ENCODE measurements at regions not wholly inside any gene's neighbourhood (a gene's known extent, or its start where the extent isn't known, plus 50 kb on each side); places are given as distances from the start of the nearest gene placed in this dataset.

- no peak overlapping the region for H2AFZ ChIP-seq (ENCODE audit: control insufficient read depth, low read depth, low read length)
- H4K20me1 ChIP-seq (ENCODE audit: control insufficient read depth, insufficient read depth) = no peaks in the 10 kb centered on the region
- no peaks in the 10 kb centered on the region for H3K4me1 ChIP-seq (ENCODE audit: control insufficient read depth, insufficient read depth, low read length)
- DNase-seq (ENCODE audit: low read depth, low spot score) = no peak
- no peaks in the 10 kb centered on the region for H3K27me3 ChIP-seq (replicated peaks in 1 of 2; ENCODE audit: control insufficient read depth in 2 of 2, insufficient read depth in 2 of 2, low read length in 1 of 2)
- H3K4me3 ChIP-seq = no peak overlapping the region
- ChIA-PET SMC1A (ENCODE audit: uncharacterized antibody, unreplicated experiment) (interaction anchor here (1.0 to 1.4 kb wide), 3 partner anchors 9 to 231 kb away, joined by 3 to 4 read pairs (median 3); no protein-coding TSS in a partner anchor), CTCF (no interaction called here), RAD21 (ENCODE audit: unreplicated experiment) (no interaction called here), POLR2A (no interaction called here)
- H3K27ac ChIP-seq (ENCODE audit: control insufficient read depth, insufficient read depth) = no peak overlapping the region
- H3K36me3 ChIP-seq (ENCODE audit: control insufficient read depth in 2 of 2, insufficient read depth in 2 of 2, low read length in 1 of 2) = no peaks in the 10 kb centered on the region
- no TSS peak for BruUV-seq (replicated peaks)
- no peaks in the 10 kb centered on the region for H3K9me3 ChIP-seq (replicated peaks; ENCODE audit: control insufficient read depth, insufficient read depth, low read length)
- intact Hi-C loops (cut with micrococcal nuclease; ENCODE audit: unreplicated experiment) (no loop called here), in situ Hi-C loops (cut with MboI) (no loop called here)
- TF ChIP-seq, protein P1, sequence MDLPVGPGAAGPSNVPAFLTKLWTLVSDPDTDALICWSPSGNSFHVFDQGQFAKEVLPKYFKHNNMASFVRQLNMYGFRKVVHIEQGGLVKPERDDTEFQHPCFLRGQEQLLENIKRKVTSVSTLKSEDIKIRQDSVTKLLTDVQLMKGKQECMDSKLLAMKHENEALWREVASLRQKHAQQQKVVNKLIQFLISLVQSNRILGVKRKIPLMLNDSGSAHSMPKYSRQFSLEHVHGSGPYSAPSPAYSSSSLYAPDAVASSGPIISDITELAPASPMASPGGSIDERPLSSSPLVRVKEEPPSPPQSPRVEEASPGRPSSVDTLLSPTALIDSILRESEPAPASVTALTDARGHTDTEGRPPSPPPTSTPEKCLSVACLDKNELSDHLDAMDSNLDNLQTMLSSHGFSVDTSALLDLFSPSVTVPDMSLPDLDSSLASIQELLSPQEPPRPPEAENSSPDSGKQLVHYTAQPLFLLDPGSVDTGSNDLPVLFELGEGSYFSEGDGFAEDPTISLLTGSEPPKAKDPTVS (IDR thresholded peaks at IDR 0.05; ENCODE audit: low read depth, low read length) = no peak
- TF ChIP-seq CTCF (IDR thresholded peaks at IDR 0.05 in 2 of 3, conservative IDR thresholded peaks at IDR 0.05 in 1 of 3; ENCODE audit: control insufficient read depth in 2 of 3, extremely low read depth in 1 of 3, insufficient read depth in 1 of 3, low read depth in 3 of 3, low read length in 3 of 3) (no peak), SP1 (IDR thresholded peaks at IDR 0.05; ENCODE audit: low read depth, low read length) (no peak), HDAC2 (IDR thresholded peaks at IDR 0.05) (no peak), MTA2 (IDR thresholded peaks at IDR 0.05; ENCODE audit: low read depth) (no peak), MTA3 (IDR thresholded peaks at IDR 0.05; ENCODE audit: borderline replicate concordance, low read length) (no peak), CEBPB (IDR thresholded peaks at IDR 0.05; ENCODE audit: borderline replicate concordance in 1 of 2, low read depth in 2 of 2, low read length in 2 of 2) (no peak), ESRRA (IDR thresholded peaks at IDR 0.05; ENCODE audit: low read length) (no peak), RELA (IDR thresholded peaks at IDR 0.05; ENCODE audit: borderline replicate concordance, partially characterized antibody) (no peak), FOS (IDR thresholded peaks at IDR 0.05; ENCODE audit: borderline replicate concordance, extremely low read depth, insufficient read length) (no peak), ATF2 (IDR thresholded peaks at IDR 0.05; ENCODE audit: low read length) (no peak), SMARCA5 (IDR thresholded peaks at IDR 0.05) (no peak), NR2C1 (IDR thresholded peaks at IDR 0.05) (no peak), CBX3 (IDR thresholded peaks at IDR 0.05; ENCODE audit: borderline replicate concordance, low read depth) (no peak), KLF5 (IDR thresholded peaks at IDR 0.05; ENCODE audit: partially characterized antibody) (no peak), HCFC1 (IDR thresholded peaks at IDR 0.05; ENCODE audit: low read length) (no peak), EGR1 (IDR thresholded peaks at IDR 0.05; ENCODE audit: borderline replicate concordance in 1 of 2, low read depth in 2 of 2, low read length in 2 of 2) (no peak)
- no peak for FAIRE-seq
- H3K79me2 ChIP-seq (ENCODE audit: control insufficient read depth, insufficient read depth, low read length) = no peaks in the 10 kb centered on the region
- ATAC-seq = no peak
- no peak overlapping the region for H3K9ac ChIP-seq (ENCODE audit: control insufficient read depth, insufficient read depth, low read length)
- 24% methylated on average over 2 of the region's 2 CpGs for WGBS (ENCODE audit: insufficient coverage, insufficient replicate concordance, low lambda C conversion rate, missing lambda C conversion rate)
- no peak overlapping the region for H3K4me2 ChIP-seq (ENCODE audit: control insufficient read depth, insufficient read depth)
Observed at GRCh38 chr4:181294421-181294820, 948.8 kb upstream of the TENM3 start.

Data from GM12878 (cell line).